A549 (cell line): ENCODE measurements at regions not wholly inside any gene's neighbourhood (a gene's known extent, or its start where the extent isn't known, plus 50 kb on each side); places are given as distances from the start of the nearest gene placed in this dataset.

Experiments
- BHLHE40 ChIP-seq: IDR thresholded peaks from 2 replicates; pipeline ENCODE4 v1.6.1; 2012; ENCODE audit warnings: low read depth, low read length, inconsistent platforms
- CBX2 ChIP-seq: fragments of 200-600 bp; sonication (generic); IDR thresholded peaks from 2 replicates; pipeline ENCODE4 v1.6.1; 2016; ENCODE audit warnings: low read depth, mild to moderate bottlenecking, borderline replicate concordance
- EP300 ChIP-seq, 2 experiments: fragments of >200 bp; sonication (Bioruptor Twin); formaldehyde crosslinking; IDR thresholded peaks; 2 replicates in 1 of 2; 3 replicates in 1 of 2; pipeline ENCODE4 v1.6.1; 2016 to 2017
- HDAC2 ChIP-seq: fragments of 200-600 bp; sonication (generic); IDR thresholded peaks from 2 replicates; pipeline ENCODE4 v1.6.1; 2016
- MYC ChIP-seq: IDR thresholded peaks from 2 replicates; pipeline ENCODE4 v1.6.1; 2012; ENCODE audit warnings: mild to moderate bottlenecking, inconsistent platforms, low read length, improper control_type of control experiment, borderline replicate concordance
- RCOR1 ChIP-seq: fragments of 150-350 bp; IDR thresholded peaks from 2 replicates; pipeline ENCODE4 v1.6.1; 2014; ENCODE audit warnings: antibody characterized with exemption, low read length, low read depth
- REST ChIP-seq: fragments of 200-600 bp; sonication (generic); IDR thresholded peaks from 2 replicates; pipeline ENCODE4 v1.6.1; 2016; ENCODE audit warnings: antibody characterized with exemption, mild to moderate bottlenecking, moderate library complexity
- ZC3H11A ChIP-seq: fragments of 450-650 bp; IDR thresholded peaks from 2 replicates; pipeline ENCODE4 v1.6.1; 2014; ENCODE audit warnings: antibody characterized with exemption, mild to moderate bottlenecking
- TF ChIP-seq, protein P1 (sequence below): fragments of >200 bp; sonication (Bioruptor Twin); formaldehyde crosslinking; IDR thresholded peaks from 3 replicates; pipeline ENCODE4 v1.5.1; 2016

GRCh38 chr4:98754736-98755135 is 96.3 kb upstream of the TSPAN5 start:
- TF ChIP-seq, protein P1, sequence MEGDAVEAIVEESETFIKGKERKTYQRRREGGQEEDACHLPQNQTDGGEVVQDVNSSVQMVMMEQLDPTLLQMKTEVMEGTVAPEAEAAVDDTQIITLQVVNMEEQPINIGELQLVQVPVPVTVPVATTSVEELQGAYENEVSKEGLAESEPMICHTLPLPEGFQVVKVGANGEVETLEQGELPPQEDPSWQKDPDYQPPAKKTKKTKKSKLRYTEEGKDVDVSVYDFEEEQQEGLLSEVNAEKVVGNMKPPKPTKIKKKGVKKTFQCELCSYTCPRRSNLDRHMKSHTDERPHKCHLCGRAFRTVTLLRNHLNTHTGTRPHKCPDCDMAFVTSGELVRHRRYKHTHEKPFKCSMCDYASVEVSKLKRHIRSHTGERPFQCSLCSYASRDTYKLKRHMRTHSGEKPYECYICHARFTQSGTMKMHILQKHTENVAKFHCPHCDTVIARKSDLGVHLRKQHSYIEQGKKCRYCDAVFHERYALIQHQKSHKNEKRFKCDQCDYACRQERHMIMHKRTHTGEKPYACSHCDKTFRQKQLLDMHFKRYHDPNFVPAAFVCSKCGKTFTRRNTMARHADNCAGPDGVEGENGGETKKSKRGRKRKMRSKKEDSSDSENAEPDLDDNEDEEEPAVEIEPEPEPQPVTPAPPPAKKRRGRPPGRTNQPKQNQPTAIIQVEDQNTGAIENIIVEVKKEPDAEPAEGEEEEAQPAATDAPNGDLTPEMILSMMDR = no peak
- TF ChIP-seq EP300 (IDR thresholded peaks at IDR 0.05) = no peak
- TF ChIP-seq HDAC2 = no peak
- TF ChIP-seq RCOR1 = no peak
- no peak for TF ChIP-seq ZC3H11A
- no peak for TF ChIP-seq MYC
- no peak for TF ChIP-seq CBX2
- TF ChIP-seq REST = no peak
- no peak for TF ChIP-seq BHLHE40
